B cell (primary cell): ENCODE measurements at regions not wholly inside any gene's neighbourhood (a gene's known extent, or its start where the extent isn't known, plus 50 kb on each side); places are given as distances from the start of the nearest gene placed in this dataset.

Experiments used
- CTCF ChIP-seq: fragments of 200-600 bp; IDR thresholded peaks from one replicate; pipeline ENCODE4 v1.8.0; 2022; ENCODE audit warnings: antibody characterized with exemption, mild to moderate bottlenecking
- EZH2 ChIP-seq: IDR thresholded peaks from 2 replicates; pipeline ENCODE4 v1.6.1; 2012; ENCODE audit warnings: borderline replicate concordance, low read depth, mild to moderate bottlenecking, moderate library complexity, low read length; ENCODE audit not compliant: insufficient read depth, poor library complexity, severe bottlenecking

GRCh38 chr15:67011617-67012005, 53.8 kb upstream of the SMAD3 start:
- TF ChIP-seq CTCF (no peak), EZH2 (no peak)
